PC-3 (cell line): ENCODE measurements at regions not wholly inside any gene's neighbourhood (a gene's known extent, or its start where the extent isn't known, plus 50 kb on each side); places are given as distances from the start of the nearest gene placed in this dataset.

Source experiments
- ATAC-seq: fragments of 200-7000 bp; cut with Tn5 transposase; 2 replicates; pipeline ENCODE4 v1.9.1; 2020; ENCODE audit warnings: mild to moderate bottlenecking, moderate library complexity
- BruUV-seq: library from RNA; stranded (reverse); fragments of 400-500 nt; replicated peaks from 2 replicates; lab custom pipeline; 2021; lab: Mats Ljungman, UMichigan
- CTCF ChIA-PET: fragments of 300-600 bp; sonication (Branson Sonifier 250); formaldehyde crosslinking; loops from one replicate; lab custom pipeline; 2022; ENCODE audit warnings: antibody characterized with exemption; lab: Charles Lee
- POLR2A ChIA-PET: fragments of 300-600 bp; sonication (Branson Sonifier 250); formaldehyde crosslinking; loops from one replicate; lab custom pipeline; 2022; ENCODE audit warnings: antibody characterized with exemption; ENCODE audit not compliant: unreplicated experiment; lab: Charles Lee
- DNase-seq: peaks from one replicate; pipeline ENCODE4 v3.0.0-alpha.2; 2015
- H2AFZ ChIP-seq: fragments of 300-600 bp; sonication (generic); 2 replicates; pipeline ENCODE4 v1.6.0; 2016; ENCODE audit warnings: antibody characterized with exemption, low read length
- H3F3A ChIP-seq: fragments of 300-600 bp; sonication (generic); one replicate; pipeline ENCODE4 v1.6.0; 2017; ENCODE audit warnings: antibody characterized with exemption, low read length, control low read depth, mild to moderate bottlenecking; ENCODE audit not compliant: unreplicated experiment
- H3K27ac ChIP-seq: fragments of 300-600 bp; sonication (generic); 2 replicates; pipeline ENCODE4 v1.5.1; 2016; ENCODE audit warnings: mild to moderate bottlenecking, low read length
- H3K27me3 ChIP-seq: fragments of 300-600 bp; sonication (generic); 2 replicates; pipeline ENCODE4 v1.6.1; 2016; ENCODE audit warnings: low read length, mixed read lengths
- H3K36me3 ChIP-seq: fragments of 300-600 bp; sonication (generic); 2 replicates; pipeline ENCODE4 v1.6.1; 2016; ENCODE audit warnings: low read depth, mixed run types, low read length, mixed read lengths
- H3K4me1 ChIP-seq: fragments of 300-600 bp; sonication (generic); 2 replicates; pipeline ENCODE4 v1.5.1; 2016; ENCODE audit warnings: low read length; ENCODE audit not compliant: insufficient read depth
- H3K4me2 ChIP-seq: fragments of 300-600 bp; sonication (generic); 2 replicates; pipeline ENCODE4 v1.6.0; 2016; ENCODE audit warnings: low read length
- H3K4me3 ChIP-seq: fragments of 300-600 bp; sonication (generic); 2 replicates; pipeline ENCODE4 v1.5.1; 2016; ENCODE audit warnings: mild to moderate bottlenecking, low read length, mixed read lengths
- H3K79me2 ChIP-seq: fragments of 300-600 bp; sonication (generic); 2 replicates; pipeline ENCODE4 v1.6.1; 2017; ENCODE audit warnings: low read length, mixed read lengths
- H3K9ac ChIP-seq: fragments of 300-600 bp; sonication (generic); 2 replicates; pipeline ENCODE4 v1.6.0; 2016; ENCODE audit warnings: mild to moderate bottlenecking, low read length
- H3K9me2 ChIP-seq: fragments of 300-600 bp; sonication (generic); replicated peaks from 2 replicates; pipeline ENCODE4 v1.6.1; 2016; ENCODE audit warnings: mixed run types, low read length, mixed read lengths
- H3K9me3 ChIP-seq: fragments of 300-600 bp; sonication (generic); 2 replicates; pipeline ENCODE4 v1.6.1; 2016; ENCODE audit warnings: low read length, mixed read lengths
- H4K20me1 ChIP-seq: fragments of 300-600 bp; sonication (generic); 2 replicates; pipeline ENCODE4 v1.6.1; 2016; ENCODE audit warnings: low read length, mixed read lengths
- EZH2 ChIP-seq: fragments of 300-600 bp; sonication (generic); IDR thresholded peaks from one replicate; pipeline ENCODE4 v1.6.1; 2017; ENCODE audit warnings: antibody characterized with exemption, mild to moderate bottlenecking, low read length; ENCODE audit not compliant: unreplicated experiment
- EZH2phosphoT487 ChIP-seq: fragments of 300-600 bp; sonication (generic); IDR thresholded peaks from 2 replicates; pipeline ENCODE4 v1.6.1; 2018; ENCODE audit warnings: mild to moderate bottlenecking, antibody characterized with exemption, low read length, borderline replicate concordance
- intact Hi-C: fragments of 100-400 bp; cut with micrococcal nuclease; formaldehyde crosslinking; loops from 2 replicates; pipeline ENCODE4 v1.9.0; 2023
- TF ChIP-seq, protein P1 (sequence below): fragments of 300-600 bp; sonication (generic); conservative IDR thresholded peaks from 2 replicates; pipeline ENCODE4 v1.5.1; 2017; ENCODE audit warnings: antibody characterized with exemption, low read depth, mild to moderate bottlenecking, low read length

DNA sequence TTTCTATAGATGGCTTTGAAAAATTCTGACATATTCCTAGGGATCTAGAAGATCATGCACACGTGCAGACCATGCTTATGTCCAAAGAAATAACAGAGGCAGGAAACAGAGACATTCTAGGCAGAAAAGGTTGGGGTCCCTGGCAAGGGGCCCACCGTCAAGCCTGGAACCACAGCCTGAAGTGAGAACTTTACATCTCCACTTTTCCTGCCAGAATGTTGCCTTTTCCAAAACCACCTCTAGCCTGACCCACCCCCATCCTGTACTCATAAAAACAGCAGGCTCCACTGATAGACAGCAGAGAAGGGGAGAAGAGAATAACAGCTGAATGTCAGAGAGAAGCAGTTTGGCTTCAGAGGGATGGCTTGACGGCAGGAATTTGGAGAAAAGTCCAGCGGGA is 257.3 kb upstream of the NT5E start:
- ChIA-PET CTCF (no interaction called here), POLR2A (no interaction called here)
- H2AFZ ChIP-seq = no peak overlapping the region
- H3K9me3 ChIP-seq = no peaks in the 10 kb centered on the region
- no peak overlapping the region for H3K4me2 ChIP-seq
- TF ChIP-seq EZH2phosphoT487 (no peak), EZH2 (no peak)
- TF ChIP-seq, protein P1, sequence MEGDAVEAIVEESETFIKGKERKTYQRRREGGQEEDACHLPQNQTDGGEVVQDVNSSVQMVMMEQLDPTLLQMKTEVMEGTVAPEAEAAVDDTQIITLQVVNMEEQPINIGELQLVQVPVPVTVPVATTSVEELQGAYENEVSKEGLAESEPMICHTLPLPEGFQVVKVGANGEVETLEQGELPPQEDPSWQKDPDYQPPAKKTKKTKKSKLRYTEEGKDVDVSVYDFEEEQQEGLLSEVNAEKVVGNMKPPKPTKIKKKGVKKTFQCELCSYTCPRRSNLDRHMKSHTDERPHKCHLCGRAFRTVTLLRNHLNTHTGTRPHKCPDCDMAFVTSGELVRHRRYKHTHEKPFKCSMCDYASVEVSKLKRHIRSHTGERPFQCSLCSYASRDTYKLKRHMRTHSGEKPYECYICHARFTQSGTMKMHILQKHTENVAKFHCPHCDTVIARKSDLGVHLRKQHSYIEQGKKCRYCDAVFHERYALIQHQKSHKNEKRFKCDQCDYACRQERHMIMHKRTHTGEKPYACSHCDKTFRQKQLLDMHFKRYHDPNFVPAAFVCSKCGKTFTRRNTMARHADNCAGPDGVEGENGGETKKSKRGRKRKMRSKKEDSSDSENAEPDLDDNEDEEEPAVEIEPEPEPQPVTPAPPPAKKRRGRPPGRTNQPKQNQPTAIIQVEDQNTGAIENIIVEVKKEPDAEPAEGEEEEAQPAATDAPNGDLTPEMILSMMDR = no peak
- H3K9me2 ChIP-seq = no peaks in the 10 kb centered on the region
- BruUV-seq = no TSS peak
- no peaks in the 10 kb centered on the region for H3K36me3 ChIP-seq
- peaks cover 8% of the 10 kb centered on the region; the same call in 1 of the 2 replicates for H3K27me3 ChIP-seq
- ATAC-seq (no peak), DNase-seq (no peak)
- no peaks in the 10 kb centered on the region for H3F3A ChIP-seq
- H3K27ac ChIP-seq = no peak overlapping the region
- H3K4me3 ChIP-seq = no peak overlapping the region
- H3K9ac ChIP-seq = no peak overlapping the region
- H4K20me1 ChIP-seq = no peaks in the 10 kb centered on the region
- H3K4me1 ChIP-seq = no peaks in the 10 kb centered on the region; the same call in 1 of the 2 replicates
- intact Hi-C loops = no loop called here
- H3K79me2 ChIP-seq = no peaks in the 10 kb centered on the region

DNA sequence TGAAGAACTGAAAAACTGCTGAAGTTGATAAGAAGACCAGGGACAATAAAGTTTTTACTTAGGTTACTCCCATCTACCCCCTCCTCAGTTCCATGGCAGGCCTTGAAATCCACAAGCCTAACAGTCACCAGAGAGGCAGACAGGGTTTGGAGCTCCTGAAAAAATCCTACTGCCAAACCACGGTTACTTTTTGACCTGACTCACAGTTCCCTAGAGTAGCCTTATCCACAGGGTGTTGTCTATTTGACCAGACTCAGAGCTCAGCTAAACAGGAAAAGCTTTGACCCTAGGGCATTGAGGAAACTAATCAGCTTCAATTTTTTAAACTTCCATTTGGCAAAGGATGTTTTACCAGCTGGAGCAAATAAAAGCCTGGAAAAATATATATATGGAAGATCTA is 257.7 kb upstream of the NT5E start:
- Histone ChIP-seq H3K9ac (no peak overlapping the region), H3K79me2 (no peaks in the 10 kb centered on the region), H3K4me1 (no peaks in the 10 kb centered on the region; the same call in 1 of the 2 replicates), H3F3A (no peaks in the 10 kb centered on the region), H3K4me3 (no peak overlapping the region), H3K9me3 (no peaks in the 10 kb centered on the region), H2AFZ (no peak overlapping the region), H4K20me1 (no peaks in the 10 kb centered on the region), H3K4me2 (no peak overlapping the region), H3K27me3 (peaks cover 4% of the 10 kb centered on the region; the same call in 1 of the 2 replicates), H3K27ac (no peak overlapping the region), H3K9me2 (no peaks in the 10 kb centered on the region), H3K36me3 (no peaks in the 10 kb centered on the region)
- intact Hi-C loops = no loop called here
- no peak for ATAC-seq
- BruUV-seq = no TSS peak
- no peak for TF ChIP-seq EZH2
- TF ChIP-seq EZH2phosphoT487 = no peak
- TF ChIP-seq, protein P1 = no peak
- peak; percentile 16 for DNase-seq
- ChIA-PET POLR2A (no interaction called here), CTCF (no interaction called here)

DNA sequence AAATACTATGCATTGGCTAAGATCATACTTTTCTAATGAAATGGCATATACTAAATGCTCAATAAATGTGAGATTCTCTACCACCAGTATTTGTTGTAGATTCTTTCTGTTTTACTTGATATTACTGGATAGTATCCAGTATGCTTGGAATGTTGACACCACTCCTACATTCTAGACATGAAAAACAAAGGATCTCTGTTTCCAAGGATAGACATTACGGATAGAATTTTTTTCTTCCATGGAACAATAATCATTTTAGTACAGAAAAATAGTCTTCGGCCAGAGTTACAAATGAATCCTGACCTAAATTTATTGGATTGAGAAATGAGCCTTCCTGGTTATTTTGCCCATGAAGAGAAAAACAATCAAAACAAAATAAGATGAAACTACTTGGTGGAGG is 258.2 kb upstream of the NT5E start:
- H3K9ac ChIP-seq = no peak overlapping the region
- TF ChIP-seq EZH2phosphoT487 (no peak), EZH2 (no peak)
- TF ChIP-seq, protein P1 = no peak
- BruUV-seq = no TSS peak
- H3K79me2 ChIP-seq = no peaks in the 10 kb centered on the region
- H3K4me3 ChIP-seq = no peak overlapping the region
- no peaks in the 10 kb centered on the region for H3K9me2 ChIP-seq
- H3K27me3 ChIP-seq = no peaks in the 10 kb centered on the region
- no peaks in the 10 kb centered on the region for H4K20me1 ChIP-seq
- no peak overlapping the region for H2AFZ ChIP-seq
- H3K36me3 ChIP-seq = no peaks in the 10 kb centered on the region
- ATAC-seq (no peak), DNase-seq (no peak)
- H3K4me2 ChIP-seq = no peak overlapping the region
- no peaks in the 10 kb centered on the region for H3K9me3 ChIP-seq
- ChIA-PET CTCF (no interaction called here), POLR2A (no interaction called here)
- no peaks in the 10 kb centered on the region for H3F3A ChIP-seq
- H3K27ac ChIP-seq = no peak overlapping the region
- intact Hi-C loops = no loop called here
- H3K4me1 ChIP-seq = no peaks in the 10 kb centered on the region; the same call in 1 of the 2 replicates
